ENCODE measurements at regions not wholly inside any gene's neighbourhood (a gene's known extent, or its start where the extent isn't known, plus 50 kb on each side); places are given as distances from the start of the nearest gene placed in this dataset.
"Not testable (repeated sequence)": the region's sequence is repeated elsewhere in the genome, so short reads cannot be mapped to it uniquely, and the experiment has no call there.

DNA sequence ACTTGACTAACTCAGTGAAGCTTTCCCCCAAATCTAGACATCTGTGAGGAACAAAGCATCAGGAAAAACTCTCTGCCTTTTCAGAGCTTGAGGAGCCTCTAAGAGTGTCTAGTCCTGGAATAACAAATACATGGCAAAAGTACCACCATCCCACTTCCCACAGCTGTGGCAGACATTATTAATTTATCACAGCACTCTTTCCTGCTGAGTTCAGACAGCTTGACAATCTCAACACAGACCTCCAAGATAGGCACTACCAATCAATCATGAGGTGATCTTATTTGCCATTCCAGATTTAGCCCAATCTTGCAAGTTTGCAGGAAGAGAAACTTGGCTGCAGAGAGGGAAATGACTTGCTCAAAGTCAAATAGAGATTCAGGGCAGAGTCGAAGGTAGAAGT is 202.8 kb downstream of the MN1 start:
- DNase-seq (no peak), ATAC-seq (no peak)
- TF ChIP-seq, protein P1, sequence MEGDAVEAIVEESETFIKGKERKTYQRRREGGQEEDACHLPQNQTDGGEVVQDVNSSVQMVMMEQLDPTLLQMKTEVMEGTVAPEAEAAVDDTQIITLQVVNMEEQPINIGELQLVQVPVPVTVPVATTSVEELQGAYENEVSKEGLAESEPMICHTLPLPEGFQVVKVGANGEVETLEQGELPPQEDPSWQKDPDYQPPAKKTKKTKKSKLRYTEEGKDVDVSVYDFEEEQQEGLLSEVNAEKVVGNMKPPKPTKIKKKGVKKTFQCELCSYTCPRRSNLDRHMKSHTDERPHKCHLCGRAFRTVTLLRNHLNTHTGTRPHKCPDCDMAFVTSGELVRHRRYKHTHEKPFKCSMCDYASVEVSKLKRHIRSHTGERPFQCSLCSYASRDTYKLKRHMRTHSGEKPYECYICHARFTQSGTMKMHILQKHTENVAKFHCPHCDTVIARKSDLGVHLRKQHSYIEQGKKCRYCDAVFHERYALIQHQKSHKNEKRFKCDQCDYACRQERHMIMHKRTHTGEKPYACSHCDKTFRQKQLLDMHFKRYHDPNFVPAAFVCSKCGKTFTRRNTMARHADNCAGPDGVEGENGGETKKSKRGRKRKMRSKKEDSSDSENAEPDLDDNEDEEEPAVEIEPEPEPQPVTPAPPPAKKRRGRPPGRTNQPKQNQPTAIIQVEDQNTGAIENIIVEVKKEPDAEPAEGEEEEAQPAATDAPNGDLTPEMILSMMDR (IDR thresholded peaks at IDR 0.05): no peak
- Histone ChIP-seq H3K36me3 (ENCODE audit: low read depth) (no peaks in the 10 kb centered on the region), H3K9me3 (no peaks in the 10 kb centered on the region), H3K4me1 (ENCODE audit: low read depth) (no peaks in the 10 kb centered on the region), H3K4me3 (no peak overlapping the region)
- intact Hi-C loops (cut with DNase I, micrococcal nuclease): no loop called here

DNA sequence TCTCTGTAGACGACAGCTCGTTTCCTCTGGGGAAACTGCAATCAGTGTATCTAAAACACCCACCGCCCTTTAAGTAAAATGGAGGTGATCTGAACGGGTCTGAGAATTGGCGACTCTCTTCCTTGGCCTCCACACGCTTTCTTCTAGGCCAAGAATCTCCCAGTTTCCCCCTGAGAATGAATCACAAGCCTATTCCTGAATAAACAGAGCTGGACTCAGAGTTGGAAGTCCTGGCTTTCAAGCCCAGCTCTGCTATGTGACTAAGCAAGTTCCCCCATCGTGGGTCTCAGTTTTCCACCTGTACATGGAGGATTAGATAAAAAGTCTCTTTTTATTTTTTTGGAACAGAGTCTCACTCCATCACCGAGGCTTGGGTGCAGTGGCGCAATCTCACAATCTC is 200.4 kb downstream of the MN1 start:
- TF ChIP-seq, protein P1 (IDR thresholded peaks at IDR 0.05): no peak
- H3K4me1 ChIP-seq (ENCODE audit: low read depth): no peaks in the 10 kb centered on the region
- ATAC-seq (no peak), DNase-seq (no peak)
- intact Hi-C loops (cut with DNase I, micrococcal nuclease): no loop called here
- H3K36me3 ChIP-seq (ENCODE audit: low read depth): no peaks in the 10 kb centered on the region
- H3K9me3 ChIP-seq: no peaks in the 10 kb centered on the region
- H3K4me3 ChIP-seq: no peak overlapping the region

DNA sequence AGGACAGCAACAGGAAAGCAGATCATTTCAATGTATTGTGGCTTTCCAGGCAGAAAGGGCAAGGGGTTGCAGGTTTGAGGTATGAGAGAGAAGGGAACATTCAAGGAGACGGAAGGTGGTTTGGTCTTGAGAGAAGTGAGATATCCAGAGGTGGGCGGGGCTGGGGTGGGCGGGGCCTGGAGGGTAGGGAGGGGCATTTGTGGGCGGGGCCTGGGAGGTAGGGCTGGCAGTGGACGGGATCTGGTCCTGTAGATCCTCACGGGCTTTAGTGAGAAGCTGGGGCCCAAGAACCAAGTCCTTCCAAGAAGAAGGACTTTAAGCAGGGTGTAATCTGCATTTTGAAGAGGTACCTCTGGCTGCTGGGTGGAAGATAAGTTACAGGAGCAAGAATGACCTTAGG is 199.2 kb downstream of the MN1 start:
- ATAC-seq (no peak), DNase-seq (no peak)
- Histone ChIP-seq H3K9me3 (no peaks in the 10 kb centered on the region), H3K4me3 (no peak overlapping the region), H3K36me3 (ENCODE audit: low read depth) (no peaks in the 10 kb centered on the region), H3K4me1 (ENCODE audit: low read depth) (no peaks in the 10 kb centered on the region)
- TF ChIP-seq, protein P1 (IDR thresholded peaks at IDR 0.05): no peak
- intact Hi-C loops (cut with DNase I, micrococcal nuclease): no loop called here

DNA sequence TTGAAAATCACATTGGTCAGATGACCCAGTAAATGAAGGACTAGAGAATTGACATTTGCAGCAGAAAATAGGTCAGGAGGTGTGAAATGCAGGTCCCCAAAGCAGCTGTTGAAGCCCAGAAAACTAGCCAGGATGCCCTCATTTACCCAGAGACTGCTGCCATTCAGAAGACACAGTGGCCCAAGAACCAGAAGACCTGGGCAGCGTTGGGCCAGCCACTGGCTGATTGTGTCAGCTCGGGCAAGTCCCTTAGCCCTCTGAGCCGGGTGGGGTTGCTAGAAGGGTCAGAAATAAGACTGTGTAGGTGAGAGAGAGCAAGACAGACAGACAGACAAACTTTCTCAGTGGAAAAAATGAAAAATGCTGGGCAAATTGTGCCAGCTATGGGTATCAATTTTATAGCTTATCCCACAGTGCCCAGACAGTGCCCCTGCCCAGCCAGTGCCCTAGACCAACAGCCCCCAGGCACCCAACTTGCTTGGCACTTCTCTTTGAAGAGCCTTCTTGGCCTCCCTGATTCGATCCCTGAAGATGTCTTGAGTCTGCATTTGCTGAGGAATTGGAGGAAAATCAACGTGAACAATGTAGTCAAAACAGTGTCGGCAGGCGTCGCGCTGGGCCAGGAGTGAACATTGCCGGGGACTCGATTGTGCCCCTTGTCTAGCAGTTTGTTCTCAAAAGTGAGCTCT is 198.3 kb downstream of the MN1 start:
- H3K4me1 ChIP-seq (ENCODE audit: low read depth): no peaks in the 10 kb centered on the region
- no peak overlapping the region for H3K4me3 ChIP-seq
- TF ChIP-seq, protein P1 (IDR thresholded peaks at IDR 0.05): no peak
- no peaks in the 10 kb centered on the region for H3K36me3 ChIP-seq (ENCODE audit: low read depth)
- ATAC-seq (no peak), DNase-seq (no peak)
- H3K9me3 ChIP-seq: no peaks in the 10 kb centered on the region
- intact Hi-C loops (cut with DNase I, micrococcal nuclease): no loop called here

DNA sequence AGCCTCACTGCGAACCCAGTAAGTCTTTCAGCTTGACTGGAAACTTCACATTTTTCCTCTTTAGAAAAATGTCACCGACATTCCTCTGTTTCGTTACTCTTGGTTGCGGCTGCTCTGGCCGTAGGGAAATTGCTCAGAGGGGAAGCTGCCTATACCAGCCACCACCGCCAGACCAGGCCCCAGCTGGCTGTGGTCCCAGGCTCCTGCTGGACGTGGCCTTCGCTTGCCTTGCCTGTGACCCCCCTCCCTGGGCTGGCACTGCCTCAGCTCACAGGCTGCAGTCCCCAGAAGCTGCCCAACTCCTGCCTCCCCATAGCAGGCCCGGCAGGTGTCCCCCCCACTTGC is 197.8 kb downstream of the MN1 start:
- Histone ChIP-seq H3K9me3 (no peaks in the 10 kb centered on the region), H3K4me3 (no peak overlapping the region), H3K4me1 (ENCODE audit: low read depth) (no peaks in the 10 kb centered on the region), H3K36me3 (ENCODE audit: low read depth) (no peaks in the 10 kb centered on the region)
- intact Hi-C loops (cut with DNase I, micrococcal nuclease): no loop called here
- no peak for DNase-seq
- ATAC-seq: no peak
- TF ChIP-seq, protein P1 (IDR thresholded peaks at IDR 0.05): no peak

DNA sequence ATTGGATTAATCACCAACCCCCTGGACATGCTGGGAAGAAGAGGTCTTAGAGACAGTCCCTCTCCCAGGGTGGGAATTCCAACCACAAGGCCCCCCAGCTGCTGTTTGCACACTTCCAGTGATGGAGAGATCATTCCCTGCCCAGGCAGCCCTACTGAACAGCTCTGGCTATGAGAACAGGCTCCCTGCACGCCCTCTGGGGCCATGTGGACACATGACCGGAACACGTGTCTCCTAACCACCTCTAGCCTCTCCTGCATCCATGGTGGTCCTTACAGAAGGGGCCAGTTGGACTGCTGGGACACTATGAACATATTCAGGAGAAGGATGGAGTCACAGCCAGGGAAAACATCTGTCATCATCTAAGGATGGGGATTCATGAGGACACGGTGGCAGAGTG is 196.2 kb downstream of the MN1 start:
- H3K4me1 ChIP-seq (ENCODE audit: low read depth): no peaks in the 10 kb centered on the region
- ATAC-seq (no peak), DNase-seq (no peak)
- no peak overlapping the region for H3K4me3 ChIP-seq
- H3K9me3 ChIP-seq: no peaks in the 10 kb centered on the region
- TF ChIP-seq, protein P1 (IDR thresholded peaks at IDR 0.05): no peak
- no peaks in the 10 kb centered on the region for H3K36me3 ChIP-seq (ENCODE audit: low read depth)
- intact Hi-C loops (cut with DNase I, micrococcal nuclease): no loop called here

DNA sequence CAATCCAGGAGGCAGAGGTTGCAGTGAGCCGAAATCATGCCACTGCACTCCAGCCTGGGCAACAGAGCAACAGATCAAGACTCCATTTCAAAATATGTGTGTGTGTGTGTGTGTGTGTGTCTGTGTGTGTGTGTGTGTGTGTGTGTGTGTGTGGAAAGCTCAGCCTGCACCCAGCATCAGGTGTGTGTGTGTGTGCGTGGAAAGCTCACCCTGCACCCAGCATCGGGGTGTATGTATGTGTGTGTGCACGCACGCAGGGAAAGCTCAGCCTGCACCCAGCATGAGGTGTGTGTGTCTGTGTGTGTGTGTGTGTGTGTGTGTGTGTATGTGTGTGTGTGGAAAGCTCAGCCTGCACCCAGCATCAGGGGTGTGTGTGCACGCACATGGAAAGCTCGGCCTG is 193.8 kb downstream of the MN1 start:
- intact Hi-C loops (cut with DNase I, micrococcal nuclease); DNase-seq; H3K36me3 ChIP-seq (ENCODE audit: low read depth); H3K4me3 ChIP-seq; H3K4me1 ChIP-seq (ENCODE audit: low read depth); ATAC-seq; H3K9me3 ChIP-seq: not testable (repeated sequence)
